SH-SY5Y (cell line): ENCODE measurements at regions not wholly inside any gene's neighbourhood (a gene's known extent, or its start where the extent isn't known, plus 50 kb on each side); places are given as distances from the start of the nearest gene placed in this dataset.

Source experiments
- GATA2 ChIP-seq: IDR thresholded peaks from 2 replicates; pipeline ENCODE4 v1.6.1; 2011; ENCODE audit warnings: mild to moderate bottlenecking, low read depth, low read length
- GATA3 ChIP-seq: IDR thresholded peaks from 2 replicates; pipeline ENCODE4 v1.6.1; 2011; ENCODE audit warnings: low read depth, mild to moderate bottlenecking, low read length, moderate library complexity

GRCh38 chr10:15451137-15452094 lies 80.3 kb upstream of the FAM171A1 start:
- no peak for TF ChIP-seq GATA3
- TF ChIP-seq GATA2, result no peak
